Stimulated activated naive B cell treated with anti-CD40 and anti-IgM and Interleukin-4, amounts not matched to agents 10 μg/mL and 1 μg/mL and 100 μg/mL, for 72 hours (primary cell): ENCODE measurements at regions not wholly inside any gene's neighbourhood (a gene's known extent, or its start where the extent isn't known, plus 50 kb on each side); places are given as distances from the start of the nearest gene placed in this dataset.

Experiments
- ATAC-seq, 2 donors: fragments of 150-1000 bp; cut with Tn5 transposase; replicated peaks; 2 replicates each; pipeline ENCODE4 v1.10.0; 2021; ENCODE audit warnings: moderate library complexity in 1 of 2
- DNase-seq: peaks from one replicate; pipeline ENCODE4 v3.0.0; 2021
- H3K27ac Mint-ChIP-seq: one replicate; pipeline ENCODE4 v1.8.0; 2022; ENCODE audit warnings: mild to moderate bottlenecking, mixed read lengths
- H3K27me3 Mint-ChIP-seq, 2 donors: one replicate each; pipeline ENCODE4 v1.8.0; 2022; ENCODE audit warnings: mixed read lengths in 2 of 2
- H3K36me3 Mint-ChIP-seq, 2 donors: one replicate each; pipeline ENCODE4 v1.8.0; 2022; ENCODE audit warnings: mixed read lengths in 2 of 2, mild to moderate bottlenecking in 1 of 2
- H3K4me1 Mint-ChIP-seq, 2 donors: one replicate each; pipeline ENCODE4 v1.8.0; 2022; ENCODE audit warnings: mixed read lengths in 2 of 2, mild to moderate bottlenecking in 1 of 2
- H3K4me3 Mint-ChIP-seq, 2 donors: one replicate each; pipeline ENCODE4 v1.8.0; 2022; ENCODE audit warnings: mild to moderate bottlenecking in 2 of 2, mixed read lengths in 2 of 2, moderate library complexity in 1 of 2
- H3K9me3 Mint-ChIP-seq, 2 donors: one replicate each; pipeline ENCODE4 v1.8.0; 2022; ENCODE audit warnings: mixed read lengths in 2 of 2, mild to moderate bottlenecking in 1 of 2

DNA sequence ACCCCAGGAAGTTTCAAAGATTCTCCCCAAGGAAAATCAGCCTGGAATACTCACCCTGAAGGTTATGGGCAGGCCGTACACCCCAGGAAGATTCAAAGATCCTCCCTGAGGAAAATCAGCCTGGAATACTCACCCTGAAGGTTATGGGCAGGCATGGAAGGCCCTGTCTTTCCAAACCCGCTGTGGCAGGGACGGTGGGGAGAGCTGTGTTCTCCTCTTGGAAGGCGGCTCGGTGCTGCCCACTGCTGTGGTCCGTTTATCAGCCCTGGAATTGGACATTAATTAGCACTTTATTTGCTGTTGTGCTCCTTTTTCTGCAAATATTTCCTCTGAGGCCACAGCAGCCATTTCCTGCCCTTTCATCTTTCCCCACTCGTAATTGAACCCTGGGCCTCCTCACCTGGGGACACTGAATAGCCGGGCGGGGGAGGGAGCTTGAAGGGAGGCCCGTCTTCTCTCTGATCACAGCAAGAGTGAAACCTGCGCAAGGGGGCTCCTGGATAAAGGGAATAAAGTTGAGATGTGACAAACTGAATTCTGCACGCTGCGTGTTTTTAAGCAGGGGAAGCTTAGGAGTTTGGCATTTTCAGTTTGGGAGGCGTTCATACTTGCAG is 308.7 kb upstream of the SALL3 start:
- ATAC-seq = no peak
- no peak for DNase-seq
- Mint-ChIP-seq H3K9me3 (no peaks in the 10 kb centered on the region), H3K36me3 (no peaks in the 10 kb centered on the region), H3K27me3 (no peaks in the 10 kb centered on the region), H3K4me3 (no peak overlapping the region), H3K4me1 (no peaks in the 10 kb centered on the region), H3K27ac (no peak overlapping the region)

DNA sequence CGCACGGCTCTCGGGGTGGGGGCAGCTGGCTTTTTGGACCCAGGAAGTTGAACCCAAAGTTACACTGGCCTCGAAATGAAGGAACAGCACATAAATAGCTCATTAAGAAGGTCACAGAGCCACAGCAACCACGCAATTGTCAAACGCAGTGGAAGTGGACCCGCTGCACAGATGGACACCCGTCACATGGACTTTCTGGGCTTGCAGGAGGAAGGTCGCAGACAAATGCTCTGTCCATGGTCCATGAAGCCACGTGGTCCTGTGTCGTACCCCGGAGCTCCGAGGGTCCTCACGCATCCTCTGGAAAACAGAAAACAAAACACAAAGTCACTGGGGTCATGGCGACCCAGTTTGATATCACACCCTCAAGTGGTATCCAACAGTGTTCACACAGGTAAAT is 308.1 kb upstream of the SALL3 start:
- H3K9me3 Mint-ChIP-seq = peaks cover 0 to 2% of the 10 kb centered on the region in 2 donors
- no peak overlapping the region for H3K4me3 Mint-ChIP-seq
- ATAC-seq (no peak), DNase-seq (no peak)
- no peak overlapping the region for H3K27ac Mint-ChIP-seq
- no peaks in the 10 kb centered on the region for H3K4me1 Mint-ChIP-seq
- H3K36me3 Mint-ChIP-seq = no peaks in the 10 kb centered on the region
- H3K27me3 Mint-ChIP-seq = no peaks in the 10 kb centered on the region

DNA sequence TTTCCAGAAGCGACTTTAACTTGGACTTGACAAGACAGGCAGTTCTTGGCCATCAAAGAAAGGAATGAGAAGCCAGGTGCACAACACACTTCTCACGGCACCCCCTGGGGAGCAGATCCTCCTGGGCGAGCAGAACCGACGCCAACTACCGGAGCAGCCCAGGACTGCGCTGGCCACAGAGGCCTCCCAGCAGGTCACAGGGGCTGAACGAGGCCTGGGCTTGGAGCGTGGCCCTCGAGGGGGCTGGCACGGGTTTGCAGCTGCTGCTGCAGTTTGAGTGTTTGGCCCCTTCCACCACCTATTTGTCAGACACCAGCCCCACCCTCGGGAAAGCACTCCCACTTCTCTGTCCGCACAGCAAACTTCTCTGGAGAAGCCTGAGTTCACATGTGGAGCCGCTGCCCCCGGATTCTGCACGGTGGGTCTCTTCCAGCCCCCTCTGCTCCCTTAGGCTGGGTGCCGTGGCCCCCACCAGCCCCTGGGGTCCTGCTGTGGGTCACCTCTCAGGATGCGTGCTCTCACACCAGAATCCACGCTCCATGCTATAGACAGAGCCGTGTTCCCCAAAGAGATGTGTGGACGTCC is 306.7 kb upstream of the SALL3 start:
- ATAC-seq = no peak
- no peak overlapping the region for H3K27ac Mint-ChIP-seq
- no peaks in the 10 kb centered on the region for H3K27me3 Mint-ChIP-seq
- DNase-seq = no peak
- H3K9me3 Mint-ChIP-seq = peaks cover 0 to 2% of the 10 kb centered on the region in 2 donors
- no peaks in the 10 kb centered on the region for H3K36me3 Mint-ChIP-seq
- no peaks in the 10 kb centered on the region for H3K4me1 Mint-ChIP-seq
- no peak overlapping the region for H3K4me3 Mint-ChIP-seq

DNA sequence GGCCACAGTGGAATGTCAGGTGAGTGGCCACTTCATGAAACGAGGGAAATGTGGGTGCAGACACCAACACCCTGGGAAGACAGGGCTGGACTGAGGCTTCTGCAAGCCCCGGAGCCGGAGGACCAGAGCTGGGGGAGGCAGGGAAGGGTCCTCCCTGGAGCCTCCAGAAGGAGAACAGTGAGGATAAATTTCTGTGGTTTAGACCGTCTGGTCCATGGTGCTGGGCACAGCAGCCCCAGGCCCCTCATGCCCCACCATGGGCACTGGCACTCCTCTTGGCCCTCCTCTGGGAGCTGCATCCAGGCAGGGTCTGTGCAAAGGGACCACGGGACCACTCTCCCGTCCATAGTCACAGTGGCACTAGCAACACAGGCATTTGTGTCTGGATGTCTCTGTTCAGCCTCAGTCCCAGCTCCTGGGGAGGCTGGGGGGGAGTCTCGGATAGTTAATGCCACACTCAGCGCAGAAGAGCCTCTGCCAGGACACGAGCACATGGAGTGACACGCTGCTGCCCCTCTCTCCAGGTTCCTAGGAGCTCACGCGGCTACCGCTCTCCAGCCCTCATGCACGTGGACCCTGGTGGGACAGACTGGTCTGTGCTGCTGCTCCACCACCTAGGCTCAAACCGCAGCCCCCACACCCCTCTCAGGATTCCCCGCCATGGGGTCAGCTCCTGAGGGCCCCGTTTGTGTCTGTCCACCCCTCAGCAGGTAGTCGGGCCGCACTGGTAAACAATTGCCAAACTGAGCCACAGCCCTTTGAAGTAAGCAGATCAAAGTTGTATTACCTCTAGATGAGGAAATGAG is 305.9 kb upstream of the SALL3 start:
- no peak overlapping the region for H3K27ac Mint-ChIP-seq
- H3K27me3 Mint-ChIP-seq = no peaks in the 10 kb centered on the region
- ATAC-seq = no peak
- H3K36me3 Mint-ChIP-seq = no peaks in the 10 kb centered on the region
- DNase-seq = no peak
- H3K4me1 Mint-ChIP-seq = no peaks in the 10 kb centered on the region
- H3K4me3 Mint-ChIP-seq = no peak overlapping the region
- peaks cover 0 to 2% of the 10 kb centered on the region in 2 donors for H3K9me3 Mint-ChIP-seq

DNA sequence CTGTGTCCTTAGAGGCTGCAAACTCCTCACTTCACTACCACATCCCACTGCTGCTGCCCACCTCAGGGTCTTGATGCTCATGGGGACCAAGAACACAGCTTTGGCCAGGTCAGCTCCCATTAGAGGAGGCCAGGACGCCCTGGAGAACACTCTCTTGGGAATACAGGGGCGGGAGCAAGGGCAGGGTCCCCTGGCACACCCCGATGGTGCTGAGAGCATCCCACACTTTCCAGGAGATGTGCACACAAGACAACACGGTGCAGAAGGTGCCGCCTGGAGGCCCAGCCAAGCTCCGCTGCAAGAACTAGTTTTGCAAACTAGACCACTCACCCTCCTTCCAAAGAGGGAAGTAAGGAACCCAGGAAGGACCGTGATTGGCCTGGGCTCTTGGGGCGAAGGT is 304.4 kb upstream of the SALL3 start:
- H3K27ac Mint-ChIP-seq = no peak overlapping the region
- DNase-seq (no peak), ATAC-seq (no peak)
- H3K4me3 Mint-ChIP-seq = no peak overlapping the region
- no peaks in the 10 kb centered on the region for H3K27me3 Mint-ChIP-seq
- H3K4me1 Mint-ChIP-seq = no peaks in the 10 kb centered on the region
- no peaks in the 10 kb centered on the region for H3K36me3 Mint-ChIP-seq
- H3K9me3 Mint-ChIP-seq = peaks cover 0 to 2% of the 10 kb centered on the region in 2 donors

DNA sequence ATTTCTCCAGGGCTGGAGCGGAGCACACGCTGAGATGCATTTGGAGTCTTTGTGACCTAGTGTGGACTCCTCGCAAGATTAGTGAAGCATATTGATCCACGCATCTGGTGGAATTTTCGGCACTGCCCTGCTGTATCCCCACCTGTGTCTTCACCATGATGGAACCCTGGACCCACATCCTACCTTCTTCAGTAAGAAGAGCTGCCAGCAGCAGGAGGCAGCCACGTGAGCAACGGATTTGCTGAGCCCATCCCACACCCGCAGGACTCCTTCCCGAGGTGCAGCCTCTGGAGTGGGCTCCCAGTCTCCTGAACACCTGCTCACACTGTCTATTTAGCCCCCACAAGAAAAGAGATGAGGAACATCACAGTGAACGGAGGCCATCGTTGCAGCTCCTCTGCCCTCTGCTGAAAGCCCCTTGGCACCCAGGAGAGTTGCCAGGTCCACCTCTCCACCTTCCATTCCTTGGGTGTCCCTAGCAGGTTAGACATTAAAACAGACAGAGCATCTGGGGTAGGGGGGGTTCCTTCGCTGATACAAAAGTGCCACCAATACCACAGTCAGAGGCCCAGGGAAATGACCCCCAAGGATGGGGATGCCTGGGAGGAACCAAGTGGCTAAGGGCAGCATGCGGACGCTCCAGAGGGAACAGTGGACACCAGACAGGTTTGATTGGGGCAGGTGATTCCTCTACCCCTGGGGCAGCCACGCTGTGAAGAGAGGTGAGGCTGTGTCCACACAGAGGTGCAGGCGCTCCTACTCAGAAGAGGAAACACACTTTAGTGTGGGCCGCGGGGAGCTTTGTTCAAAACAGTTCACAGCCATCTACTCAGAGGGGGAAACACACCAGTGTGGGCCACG is 302.8 kb upstream of the SALL3 start:
- peaks cover 0 to 2% of the 10 kb centered on the region in 2 donors for H3K9me3 Mint-ChIP-seq
- no peak for DNase-seq
- ATAC-seq = no peak
- H3K27ac Mint-ChIP-seq = no peak overlapping the region
- no peaks in the 10 kb centered on the region for H3K27me3 Mint-ChIP-seq
- no peak overlapping the region for H3K4me3 Mint-ChIP-seq
- H3K4me1 Mint-ChIP-seq = no peaks in the 10 kb centered on the region
- H3K36me3 Mint-ChIP-seq = no peaks in the 10 kb centered on the region

DNA sequence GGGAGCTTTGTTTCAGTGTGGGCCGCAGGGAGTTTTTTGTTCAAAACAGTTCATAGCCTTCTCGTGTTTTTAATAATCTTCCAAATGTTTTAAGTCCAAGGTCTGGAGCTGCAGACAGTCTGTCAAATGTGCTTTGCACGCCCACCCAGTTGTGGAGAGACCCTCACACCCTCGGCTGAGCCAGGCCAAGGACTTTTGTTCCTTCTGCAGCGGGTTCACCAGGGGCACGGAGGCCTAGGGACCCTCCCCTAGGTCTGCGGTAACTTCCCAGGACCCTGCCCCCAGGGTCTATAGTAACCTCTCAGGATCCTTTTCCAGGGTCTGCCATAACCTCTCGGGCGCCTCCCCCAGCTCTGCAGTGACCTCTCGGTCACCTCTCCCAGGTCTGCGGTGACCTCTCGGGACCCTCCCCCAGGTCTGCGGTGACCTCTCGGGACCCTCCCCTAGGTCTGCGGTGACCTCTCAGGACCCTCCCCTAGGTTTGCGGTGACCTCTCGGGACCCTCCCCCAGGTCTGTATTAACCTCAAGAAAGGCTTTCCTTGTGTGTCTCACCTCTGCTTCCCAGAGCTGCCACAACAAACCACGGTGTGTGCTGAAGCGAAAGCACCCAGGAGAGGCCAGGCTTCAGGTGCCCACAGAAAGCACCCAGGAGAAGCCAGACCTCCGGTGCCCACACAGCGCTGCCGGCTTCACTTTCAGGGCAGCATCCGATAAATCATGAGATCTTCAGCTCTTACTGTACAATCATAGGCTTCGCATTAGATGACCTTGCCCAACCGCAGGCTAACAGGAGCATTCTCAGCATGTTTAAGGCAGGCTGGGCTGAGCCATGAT is 301.9 kb upstream of the SALL3 start:
- H3K9me3 Mint-ChIP-seq = peaks cover 0 to 2% of the 10 kb centered on the region in 2 donors
- ATAC-seq (no peak), DNase-seq (no peak)
- H3K4me1 Mint-ChIP-seq = no peaks in the 10 kb centered on the region
- no peaks in the 10 kb centered on the region for H3K27me3 Mint-ChIP-seq
- no peaks in the 10 kb centered on the region for H3K36me3 Mint-ChIP-seq
- no peak overlapping the region for H3K4me3 Mint-ChIP-seq
- H3K27ac Mint-ChIP-seq = no peak overlapping the region

DNA sequence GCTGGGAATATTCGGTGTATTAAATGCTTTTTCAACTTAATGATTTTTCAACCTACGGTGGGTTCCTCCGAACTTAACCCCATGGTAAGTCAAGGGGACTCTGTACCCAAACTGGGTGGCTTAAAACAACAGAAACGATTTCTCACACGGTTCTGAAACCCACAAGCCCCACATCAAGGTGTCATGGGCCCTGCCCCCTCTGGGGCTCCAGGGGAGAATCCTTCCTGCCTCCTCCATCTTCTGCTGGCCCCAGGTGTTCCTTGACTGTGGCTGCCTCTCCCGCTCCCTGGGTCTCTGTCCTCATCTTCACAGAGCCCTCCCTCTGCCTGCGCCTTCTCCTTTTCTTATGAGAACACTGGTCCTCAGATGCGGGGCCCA is 301.3 kb upstream of the SALL3 start:
- ATAC-seq = no peak

DNA sequence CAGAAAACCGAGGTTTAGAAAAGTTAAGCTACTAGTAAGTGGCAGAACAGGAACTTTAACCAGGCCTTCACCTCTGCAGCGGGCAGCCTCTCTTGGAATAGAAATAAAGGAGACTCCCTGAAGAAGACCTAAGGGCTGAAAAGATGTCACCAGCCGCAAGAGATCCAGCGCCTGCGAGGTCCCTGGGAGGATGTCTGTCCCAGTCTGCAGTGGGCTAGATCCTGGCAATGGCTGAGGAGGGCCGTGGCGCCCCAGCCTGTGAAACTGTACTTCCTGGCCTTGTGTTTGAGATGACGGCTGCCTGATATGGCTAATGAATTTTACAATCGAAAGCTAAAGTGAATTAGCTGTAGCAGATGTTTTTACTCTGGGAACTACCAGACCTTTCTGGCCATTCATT is 300.6 kb upstream of the SALL3 start:
- no peaks in the 10 kb centered on the region for H3K27me3 Mint-ChIP-seq
- H3K4me3 Mint-ChIP-seq = no peak overlapping the region
- H3K4me1 Mint-ChIP-seq = no peaks in the 10 kb centered on the region
- no peak for ATAC-seq
- DNase-seq = no peak
- H3K36me3 Mint-ChIP-seq = no peaks in the 10 kb centered on the region
- H3K9me3 Mint-ChIP-seq = peaks cover 0 to 2% of the 10 kb centered on the region in 2 donors
- H3K27ac Mint-ChIP-seq = no peak overlapping the region

More for the DNA sequence above, 301.3 kb upstream of the SALL3 start:
- Mint-ChIP-seq H3K27me3 (no peaks in the 10 kb centered on the region), H3K27ac (no peak overlapping the region), H3K36me3 (no peaks in the 10 kb centered on the region), H3K4me1 (no peaks in the 10 kb centered on the region), H3K9me3 (peaks cover 0 to 2% of the 10 kb centered on the region in 2 donors), H3K4me3 (no peak overlapping the region)
- no peak for DNase-seq

DNA sequence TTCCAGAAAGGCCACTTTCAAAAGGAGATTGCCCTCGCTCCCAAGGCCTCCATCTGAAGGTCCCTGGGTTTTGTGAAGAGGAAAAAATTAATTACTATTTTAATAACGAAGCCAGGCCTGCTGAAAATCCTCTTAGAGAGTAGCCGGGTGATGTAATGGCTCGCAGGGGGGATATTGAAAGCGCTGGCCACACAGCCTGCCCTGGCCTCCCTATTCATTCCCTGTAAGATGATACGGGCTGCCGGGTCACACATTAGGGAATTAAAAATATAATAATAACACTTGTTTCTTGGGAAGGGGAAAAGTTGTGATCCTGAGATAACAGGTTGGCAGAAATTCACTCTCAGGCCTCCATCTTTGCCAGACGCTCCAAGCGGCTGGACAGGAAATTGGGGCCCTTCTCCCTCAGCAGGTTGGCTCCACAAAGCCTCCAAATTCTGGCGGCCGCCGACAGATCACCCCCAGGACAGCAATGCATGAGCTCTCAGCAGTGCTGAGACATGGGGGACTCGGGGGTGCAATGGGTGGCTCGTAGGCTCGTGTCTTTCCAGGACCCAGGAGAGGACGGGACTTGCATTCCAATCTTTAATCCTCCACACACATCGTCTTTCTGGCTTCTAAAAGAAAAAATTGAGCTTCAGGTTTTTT is 299.9 kb upstream of the SALL3 start:
- Mint-ChIP-seq H3K27ac (no peak overlapping the region), H3K27me3 (no peaks in the 10 kb centered on the region), H3K4me1 (no peaks in the 10 kb centered on the region), H3K36me3 (no peaks in the 10 kb centered on the region), H3K4me3 (no peak overlapping the region), H3K9me3 (peaks cover 0 to 2% of the 10 kb centered on the region in 2 donors)
- ATAC-seq (no peak), DNase-seq (no peak)

DNA sequence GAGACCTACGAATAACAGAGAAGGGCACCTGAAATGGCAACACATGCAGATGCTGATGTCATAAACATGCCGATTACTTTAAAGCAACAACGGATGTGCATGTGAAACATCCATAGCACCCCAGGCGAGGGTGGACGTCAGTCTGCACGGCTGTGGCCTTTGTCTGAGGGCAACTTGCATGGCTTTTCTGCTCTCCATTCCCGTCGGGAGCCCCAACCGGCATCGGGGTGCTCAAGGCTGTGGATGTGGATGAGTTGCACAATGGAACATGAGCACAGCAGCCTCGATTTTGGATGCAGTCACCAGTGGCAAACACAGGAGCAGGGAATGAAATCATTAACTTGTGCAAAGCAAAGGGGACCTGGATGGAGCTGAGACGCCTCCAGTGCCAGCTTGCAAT is 298.2 kb upstream of the SALL3 start:
- no peaks in the 10 kb centered on the region for H3K9me3 Mint-ChIP-seq
- no peaks in the 10 kb centered on the region for H3K4me1 Mint-ChIP-seq
- no peak for DNase-seq
- no peaks in the 10 kb centered on the region for H3K36me3 Mint-ChIP-seq
- H3K27ac Mint-ChIP-seq = no peak overlapping the region
- H3K27me3 Mint-ChIP-seq = no peaks in the 10 kb centered on the region
- ATAC-seq = no peak
- no peak overlapping the region for H3K4me3 Mint-ChIP-seq

DNA sequence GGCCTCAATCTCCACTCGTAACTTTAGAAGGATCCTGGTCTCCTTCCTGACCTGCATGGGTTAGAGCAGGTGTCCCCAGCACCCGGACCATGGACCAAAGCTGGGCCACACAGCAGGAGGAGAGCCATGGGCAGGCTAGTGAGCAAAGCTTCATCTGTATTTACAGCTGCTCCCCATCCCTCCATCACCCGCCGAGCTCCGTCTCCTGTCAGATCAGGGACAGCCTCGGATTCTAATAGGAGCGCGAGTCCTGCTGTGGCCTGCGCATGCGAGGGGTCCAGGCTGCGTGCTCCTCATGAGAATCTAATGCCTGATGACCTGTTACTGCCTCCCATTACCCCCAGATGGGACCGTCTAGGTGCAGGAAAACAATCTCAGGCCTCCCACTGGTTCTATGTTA is 297.7 kb upstream of the SALL3 start:
- no peak overlapping the region for H3K27ac Mint-ChIP-seq
- H3K27me3 Mint-ChIP-seq = no peaks in the 10 kb centered on the region
- ATAC-seq (no peak), DNase-seq (no peak)
- no peaks in the 10 kb centered on the region for H3K4me1 Mint-ChIP-seq
- no peaks in the 10 kb centered on the region for H3K36me3 Mint-ChIP-seq
- no peak overlapping the region for H3K4me3 Mint-ChIP-seq
- no peaks in the 10 kb centered on the region for H3K9me3 Mint-ChIP-seq

DNA sequence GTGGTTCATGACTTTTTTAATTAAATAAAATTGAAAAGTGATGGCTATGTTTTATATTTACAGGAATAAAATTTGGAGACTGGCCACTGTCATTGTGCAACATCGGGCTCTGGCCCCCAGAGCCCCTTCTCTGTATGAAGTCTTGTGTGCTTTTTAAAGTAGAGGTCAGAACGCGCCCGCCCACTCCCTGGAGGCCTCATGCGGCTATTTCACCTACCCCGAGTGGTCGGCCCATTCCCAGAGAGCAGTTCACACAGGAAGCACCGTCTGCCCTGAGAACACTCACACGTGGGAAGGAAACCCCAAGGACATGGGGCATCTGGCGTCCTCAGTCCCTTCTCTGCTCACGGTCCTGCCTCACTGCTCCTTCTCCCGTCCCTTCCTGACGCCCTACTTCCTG is 296.9 kb upstream of the SALL3 start:
- no peak overlapping the region for H3K4me3 Mint-ChIP-seq
- no peaks in the 10 kb centered on the region for H3K27me3 Mint-ChIP-seq
- ATAC-seq = no peak
- H3K36me3 Mint-ChIP-seq = no peaks in the 10 kb centered on the region
- no peak for DNase-seq
- H3K9me3 Mint-ChIP-seq = no peaks in the 10 kb centered on the region
- H3K4me1 Mint-ChIP-seq = no peaks in the 10 kb centered on the region
- no peak overlapping the region for H3K27ac Mint-ChIP-seq
